Smooth muscle cell (in vitro differentiated cells): ENCODE measurements at regions not wholly inside any gene's neighbourhood (a gene's known extent, or its start where the extent isn't known, plus 50 kb on each side); places are given as distances from the start of the nearest gene placed in this dataset.

Source experiments
- DNase-seq: peaks from one replicate; lab custom pipeline; 2025; ENCODE audit not compliant: unreplicated experiment; lab: John Stamatoyannopoulos, UW
- H2AFZ ChIP-seq: fragments of 200-600 bp; sonication (generic); 2 replicates; pipeline ENCODE4 v1.6.0; 2016; ENCODE audit warnings: antibody characterized with exemption, low read depth, mild to moderate bottlenecking
- H3F3A ChIP-seq: fragments of 200-600 bp; sonication (generic); 2 replicates; pipeline ENCODE4 v1.6.0; 2017; ENCODE audit warnings: antibody characterized with exemption, low read depth
- H3K27ac ChIP-seq: fragments of 200-600 bp; sonication (generic); 2 replicates; pipeline ENCODE4 v1.5.1; 2016; ENCODE audit warnings: low read depth, mild to moderate bottlenecking
- H3K27me3 ChIP-seq: fragments of 200-600 bp; sonication (generic); 2 replicates; pipeline ENCODE4 v1.6.1; 2016; ENCODE audit warnings: low read depth, mild to moderate bottlenecking
- H3K36me3 ChIP-seq: fragments of 200-600 bp; sonication (generic); 2 replicates; pipeline ENCODE4 v1.5.1; 2016; ENCODE audit warnings: low read depth
- H3K4me1 ChIP-seq: fragments of 200-600 bp; sonication (generic); 2 replicates; pipeline ENCODE4 v1.5.1; 2016; ENCODE audit warnings: low read depth
- H3K4me2 ChIP-seq: fragments of 200-600 bp; sonication (generic); 2 replicates; pipeline ENCODE4 v1.6.0; 2016; ENCODE audit warnings: mild to moderate bottlenecking
- H3K4me3 ChIP-seq: fragments of 200-600 bp; sonication (generic); 2 replicates; pipeline ENCODE4 v1.5.1; 2016; ENCODE audit warnings: mild to moderate bottlenecking
- H3K79me2 ChIP-seq: fragments of 200-600 bp; sonication (generic); 2 replicates; pipeline ENCODE4 v1.6.0; 2016; ENCODE audit warnings: low read depth, mild to moderate bottlenecking
- H3K9ac ChIP-seq: fragments of 200-600 bp; sonication (generic); 2 replicates; pipeline ENCODE4 v1.6.0; 2016; ENCODE audit warnings: low read depth
- H3K9me3 ChIP-seq: fragments of 200-600 bp; sonication (generic); replicated peaks from 2 replicates; pipeline ENCODE4 v1.5.1; 2016; ENCODE audit warnings: low read depth
- H4K20me1 ChIP-seq: fragments of 200-600 bp; sonication (generic); 2 replicates; pipeline ENCODE4 v1.6.0; 2016; ENCODE audit warnings: low read depth
- WGBS: methylation state at CpG from one replicate; pipeline ENCODE4 v1.1.7; 2016; ENCODE audit warnings: low lambda C conversion rate; 5-methylcytosine and 5-hydroxymethylcytosine counted together
- TF ChIP-seq, protein P1 (sequence below): fragments of 200-600 bp; sonication (generic); IDR thresholded peaks from 2 replicates; pipeline ENCODE4 v1.5.1; 2017; ENCODE audit warnings: borderline replicate concordance, mild to moderate bottlenecking, antibody characterized with exemption; ENCODE audit not compliant: insufficient read depth, poor library complexity, severe bottlenecking

DNA sequence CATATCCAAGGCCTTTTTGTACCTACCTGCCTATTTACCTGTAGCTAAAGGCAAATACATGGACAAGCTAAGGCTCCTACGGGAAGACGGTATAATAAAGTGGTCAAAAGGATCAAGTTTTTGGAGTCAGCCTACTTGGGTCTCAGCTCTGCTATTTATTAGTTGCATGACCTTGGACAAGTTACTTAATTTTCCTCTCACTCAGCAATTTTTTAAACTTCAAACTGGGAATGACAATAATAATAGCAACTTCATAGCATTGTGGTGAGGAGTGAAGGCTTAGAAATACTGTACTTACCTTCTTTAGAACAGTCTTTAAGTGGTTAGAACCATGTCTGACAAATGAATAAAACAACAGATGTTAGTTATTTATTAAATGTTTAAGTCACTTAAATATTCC is 60.2 kb upstream of the SLC35F3 start:
- no peaks in the 10 kb centered on the region for H3K27me3 ChIP-seq
- no peaks in the 10 kb centered on the region for H3K79me2 ChIP-seq
- H3F3A ChIP-seq, result no peaks in the 10 kb centered on the region
- WGBS, result 77% methylated on average over 2 of the region's 2 CpGs
- no peaks in the 10 kb centered on the region for H3K4me1 ChIP-seq
- no peak overlapping the region for H2AFZ ChIP-seq
- H3K9me3 ChIP-seq, result no peaks in the 10 kb centered on the region
- peak overlapping the region; percentile 21 for H3K4me2 ChIP-seq
- no peaks in the 10 kb centered on the region for H3K36me3 ChIP-seq
- peak overlapping the region; percentile 91 for H3K27ac ChIP-seq
- H3K4me3 ChIP-seq, result no peak overlapping the region
- TF ChIP-seq, protein P1, sequence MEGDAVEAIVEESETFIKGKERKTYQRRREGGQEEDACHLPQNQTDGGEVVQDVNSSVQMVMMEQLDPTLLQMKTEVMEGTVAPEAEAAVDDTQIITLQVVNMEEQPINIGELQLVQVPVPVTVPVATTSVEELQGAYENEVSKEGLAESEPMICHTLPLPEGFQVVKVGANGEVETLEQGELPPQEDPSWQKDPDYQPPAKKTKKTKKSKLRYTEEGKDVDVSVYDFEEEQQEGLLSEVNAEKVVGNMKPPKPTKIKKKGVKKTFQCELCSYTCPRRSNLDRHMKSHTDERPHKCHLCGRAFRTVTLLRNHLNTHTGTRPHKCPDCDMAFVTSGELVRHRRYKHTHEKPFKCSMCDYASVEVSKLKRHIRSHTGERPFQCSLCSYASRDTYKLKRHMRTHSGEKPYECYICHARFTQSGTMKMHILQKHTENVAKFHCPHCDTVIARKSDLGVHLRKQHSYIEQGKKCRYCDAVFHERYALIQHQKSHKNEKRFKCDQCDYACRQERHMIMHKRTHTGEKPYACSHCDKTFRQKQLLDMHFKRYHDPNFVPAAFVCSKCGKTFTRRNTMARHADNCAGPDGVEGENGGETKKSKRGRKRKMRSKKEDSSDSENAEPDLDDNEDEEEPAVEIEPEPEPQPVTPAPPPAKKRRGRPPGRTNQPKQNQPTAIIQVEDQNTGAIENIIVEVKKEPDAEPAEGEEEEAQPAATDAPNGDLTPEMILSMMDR, result no peak
- no peaks in the 10 kb centered on the region for H4K20me1 ChIP-seq
- H3K9ac ChIP-seq, result peak overlapping the region; percentile 63
- no peak for DNase-seq

DNA sequence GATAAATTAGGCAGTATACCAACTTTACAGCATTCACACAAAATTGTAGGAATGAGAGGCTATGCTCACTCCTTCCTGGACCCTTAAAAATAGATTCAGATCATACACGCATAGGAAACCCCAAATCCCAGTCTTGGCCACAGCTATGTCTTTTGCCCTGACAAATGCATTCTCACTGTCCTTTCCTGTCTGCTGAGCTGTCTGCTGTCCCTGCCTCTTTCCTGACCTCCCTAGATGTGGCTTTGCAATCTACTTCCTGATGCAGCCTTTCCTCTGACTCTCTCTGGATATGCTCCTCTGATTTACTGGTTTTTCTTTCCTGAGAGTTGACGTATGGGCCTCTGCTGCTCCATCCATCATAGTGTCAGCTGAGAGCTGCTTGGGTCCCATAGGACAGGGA is 59.8 kb upstream of the SLC35F3 start:
- no peak for DNase-seq
- Histone ChIP-seq H3K27ac (peak overlapping the region; percentile 91), H3K9me3 (no peaks in the 10 kb centered on the region), H3K4me1 (no peaks in the 10 kb centered on the region), H3K79me2 (no peaks in the 10 kb centered on the region), H3K27me3 (no peaks in the 10 kb centered on the region), H3K4me2 (peak overlapping the region; percentile 21), H3K4me3 (no peak overlapping the region), H4K20me1 (no peaks in the 10 kb centered on the region), H3F3A (no peaks in the 10 kb centered on the region), H3K9ac (peak overlapping the region; percentile 63), H2AFZ (no peak overlapping the region), H3K36me3 (no peaks in the 10 kb centered on the region)
- WGBS, result 33% methylated on average over 2 of the region's 2 CpGs
- TF ChIP-seq, protein P1, result no peak
